ENCODE measurements at regions not wholly inside any gene's neighbourhood (a gene's known extent, or its start where the extent isn't known, plus 50 kb on each side); places are given as distances from the start of the nearest gene placed in this dataset.

DNA sequence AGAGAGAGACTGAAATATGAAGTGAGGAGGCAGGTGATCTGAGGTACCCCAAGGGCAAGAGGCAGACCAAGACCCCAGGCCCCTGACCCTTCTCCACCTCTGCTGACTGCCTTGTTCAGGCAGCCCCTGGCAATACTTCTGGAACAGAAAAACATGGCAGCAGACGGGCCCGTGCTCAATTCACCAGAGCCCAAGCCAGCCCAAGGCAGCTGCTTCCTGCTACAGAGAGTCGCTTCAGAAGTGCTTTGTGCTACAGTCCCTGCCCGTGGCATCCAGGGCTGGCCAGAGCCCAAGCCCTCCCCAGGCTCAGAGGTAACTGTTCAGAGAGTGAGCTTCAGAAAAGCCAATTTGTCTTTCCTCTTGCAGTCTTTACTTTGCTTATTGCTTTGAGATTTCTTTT is 151.4 kb upstream of the FSTL4 start:
- DNase-seq, result peak; percentile 19
- Mint-ChIP-seq H3K27ac (0 out of 7 replicates have a peak overlapping the region, but pooled peaks of 1 of the 3 experiments have one; percentile 77), H3K9me3 (no peaks in the 10 kb centered on the region), H3K36me3 (ENCODE audit: insufficient read depth in 1 of 3, low read depth in 3 of 3) (no peaks in the 10 kb centered on the region), H3K27me3 (ENCODE audit: low read depth) (peaks cover 23% of the 10 kb centered on the region), H3K4me3 (no peak overlapping the region), H3K4me1 (peaks cover 0 to 2% of the 10 kb centered on the region in 2 experiments; a peak in 1 of 4 replicates)
- Histone ChIP-seq H3K4me1 (ENCODE audit: insufficient read depth, low read length) (no peaks in the 10 kb centered on the region), H2BK15ac (ENCODE audit: low read depth, low read length) (no peak overlapping the region), H2BK120ac (ENCODE audit: low read depth, low read length, poor library complexity, severe bottlenecking) (no peak overlapping the region), H3K4me2 (ENCODE audit: insufficient read depth, insufficient read length, low read length) (no peak overlapping the region), H3K9ac (ENCODE audit: extremely low read depth, insufficient read length, low read length) (no peak overlapping the region), H3K23me2 (ENCODE audit: insufficient read length, low read depth, low read length, poor library complexity, severe bottlenecking) (no peaks in the 10 kb centered on the region), H3K4ac (ENCODE audit: low read depth, low read length) (no peak overlapping the region), H3K79me2 (ENCODE audit: insufficient read depth, low read length) (no peaks in the 10 kb centered on the region), H4K91ac (ENCODE audit: insufficient read length, low read depth, low read length) (no peak overlapping the region), H3K23ac (ENCODE audit: insufficient read length, low read depth, low read length) (no peak overlapping the region), H3K27me3 (ENCODE audit: insufficient read depth, low read length) (no peaks in the 10 kb centered on the region), H3K18ac (ENCODE audit: insufficient read length, low read depth, low read length) (no peak overlapping the region), H4K8ac (replicated peaks; ENCODE audit: insufficient read length, low read depth, low read length) (no peak overlapping the region), H4K20me1 (ENCODE audit: control insufficient read depth, insufficient read depth, insufficient read length) (no peaks in the 10 kb centered on the region), H3K9me3 (ENCODE audit: control insufficient read depth, low read depth, low read length) (no peaks in the 10 kb centered on the region), H2BK20ac (ENCODE audit: low read depth, low read length, poor library complexity, severe bottlenecking) (no peak overlapping the region), H2BK12ac (ENCODE audit: insufficient read length, low read depth, low read length) (no peak overlapping the region), H3K14ac (ENCODE audit: insufficient read depth, low read length) (no peak overlapping the region), H3K79me1 (ENCODE audit: insufficient read depth, low read depth, low read length, poor library complexity, severe bottlenecking) (no peaks in the 10 kb centered on the region), H3K27ac (ENCODE audit: insufficient read length, low read depth, low read length) (no peak overlapping the region), H2AK5ac (ENCODE audit: insufficient read length, low read length) (no peak overlapping the region), H3T11ph (ENCODE audit: low read length) (no peak overlapping the region), H3K56ac (ENCODE audit: insufficient read length, low read depth, low read length) (no peak overlapping the region), H2BK5ac (ENCODE audit: insufficient read length, low read length) (no peak overlapping the region), H2AFZ (ENCODE audit: low read length) (no peak overlapping the region), H4K5ac (ENCODE audit: insufficient read length, low read depth, low read length) (no peak overlapping the region)
- no peak for TF ChIP-seq CTCF (conservative IDR thresholded peaks at IDR 0.05)
- no CpG with 5 or more reads among the region's 4 CpGs for WGBS (ENCODE audit: extremely low coverage, insufficient read length, low lambda C conversion rate)
